Osteoblast (primary cell): ENCODE measurements at regions not wholly inside any gene's neighbourhood (a gene's known extent, or its start where the extent isn't known, plus 50 kb on each side); places are given as distances from the start of the nearest gene placed in this dataset.

Source experiments
- DNase-seq: peaks from one replicate; pipeline ENCODE4 v3.0.0; 2011; ENCODE audit warnings: low spot score, mixed read lengths; ENCODE audit not compliant: insufficient read length; ENCODE audit errors: missing footprints
- H2AFZ ChIP-seq: 2 replicates; pipeline ENCODE4 v1.6.0; 2011; ENCODE audit warnings: mild to moderate bottlenecking, low read length
- H3K27ac ChIP-seq: 2 replicates; pipeline ENCODE4 v1.5.1; 2011; ENCODE audit warnings: mild to moderate bottlenecking, low read depth, low read length, moderate library complexity
- H3K27me3 ChIP-seq: 2 replicates; pipeline ENCODE4 v1.6.0; 2012; ENCODE audit warnings: mild to moderate bottlenecking, control low read depth, inconsistent platforms, low read length, moderate library complexity; ENCODE audit not compliant: insufficient read depth
- H3K36me3 ChIP-seq: 2 replicates; pipeline ENCODE4 v1.5.1; 2011; ENCODE audit warnings: mild to moderate bottlenecking, low read length, control low read depth, moderate library complexity; ENCODE audit not compliant: insufficient read depth
- H3K4me1 ChIP-seq: 2 replicates; pipeline ENCODE4 v1.5.1; 2011; ENCODE audit warnings: mild to moderate bottlenecking, low read length, control low read depth, moderate library complexity; ENCODE audit not compliant: insufficient read depth
- H3K4me2 ChIP-seq: 2 replicates; pipeline ENCODE4 v1.6.0; 2011; ENCODE audit warnings: mild to moderate bottlenecking, low read length; ENCODE audit not compliant: insufficient read depth
- H3K4me3 ChIP-seq: fragments of 200-600 bp; sonication (generic); 3 replicates; pipeline ENCODE4 v1.5.1; 2012; ENCODE audit warnings: mild to moderate bottlenecking, low read length, inconsistent platforms; ENCODE audit not compliant: insufficient read depth
- H3K79me2 ChIP-seq: 2 replicates; pipeline ENCODE4 v1.6.0; 2012; ENCODE audit warnings: mild to moderate bottlenecking, low read length, control low read depth, inconsistent platforms; ENCODE audit not compliant: insufficient read depth
- H3K9me3 ChIP-seq: 2 replicates; pipeline ENCODE4 v1.5.1; 2011; ENCODE audit warnings: low read depth, low read length, control low read depth
- H4K20me1 ChIP-seq: 2 replicates; pipeline ENCODE4 v1.6.0; 2012; ENCODE audit warnings: mild to moderate bottlenecking, low read length, control low read depth; ENCODE audit not compliant: insufficient read depth
- TF ChIP-seq, protein P1 (sequence below): IDR thresholded peaks from 2 replicates; pipeline ENCODE4 v1.5.1; 2011; ENCODE audit warnings: mild to moderate bottlenecking, low read depth, low read length, moderate library complexity; ENCODE audit errors: extremely low read depth

DNA sequence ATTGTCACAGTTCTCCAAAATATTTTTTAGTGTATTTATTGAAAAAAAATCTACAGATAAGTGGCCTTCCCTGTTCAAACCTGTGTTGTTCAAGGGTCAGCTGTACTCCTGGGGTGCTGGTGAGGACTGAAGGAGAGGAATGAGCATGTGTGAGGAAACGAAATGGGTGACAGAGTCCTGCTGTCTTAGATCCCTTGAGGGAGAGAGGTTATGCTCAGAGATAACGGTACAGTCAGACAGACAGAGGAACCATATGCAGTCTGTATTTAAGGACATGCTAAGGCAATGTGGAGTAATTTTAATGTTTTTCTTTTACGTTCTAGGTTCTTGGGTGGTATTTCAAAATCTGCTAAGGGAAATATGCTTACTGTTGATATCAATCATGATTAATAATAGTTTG lies 352.9 kb upstream of the RGS6 start:
- Histone ChIP-seq H3K27me3 (no peaks in the 10 kb centered on the region), H3K27ac (no peak overlapping the region), H3K9me3 (no peaks in the 10 kb centered on the region), H3K79me2 (peaks cover 59% of the 10 kb centered on the region), H3K36me3 (no peaks in the 10 kb centered on the region), H3K4me1 (peaks cover 55% of the 10 kb centered on the region), H2AFZ (no peak overlapping the region), H3K4me3 (no peak overlapping the region), H4K20me1 (no peaks in the 10 kb centered on the region), H3K4me2 (no peak overlapping the region)
- no peak for DNase-seq
- TF ChIP-seq, protein P1, sequence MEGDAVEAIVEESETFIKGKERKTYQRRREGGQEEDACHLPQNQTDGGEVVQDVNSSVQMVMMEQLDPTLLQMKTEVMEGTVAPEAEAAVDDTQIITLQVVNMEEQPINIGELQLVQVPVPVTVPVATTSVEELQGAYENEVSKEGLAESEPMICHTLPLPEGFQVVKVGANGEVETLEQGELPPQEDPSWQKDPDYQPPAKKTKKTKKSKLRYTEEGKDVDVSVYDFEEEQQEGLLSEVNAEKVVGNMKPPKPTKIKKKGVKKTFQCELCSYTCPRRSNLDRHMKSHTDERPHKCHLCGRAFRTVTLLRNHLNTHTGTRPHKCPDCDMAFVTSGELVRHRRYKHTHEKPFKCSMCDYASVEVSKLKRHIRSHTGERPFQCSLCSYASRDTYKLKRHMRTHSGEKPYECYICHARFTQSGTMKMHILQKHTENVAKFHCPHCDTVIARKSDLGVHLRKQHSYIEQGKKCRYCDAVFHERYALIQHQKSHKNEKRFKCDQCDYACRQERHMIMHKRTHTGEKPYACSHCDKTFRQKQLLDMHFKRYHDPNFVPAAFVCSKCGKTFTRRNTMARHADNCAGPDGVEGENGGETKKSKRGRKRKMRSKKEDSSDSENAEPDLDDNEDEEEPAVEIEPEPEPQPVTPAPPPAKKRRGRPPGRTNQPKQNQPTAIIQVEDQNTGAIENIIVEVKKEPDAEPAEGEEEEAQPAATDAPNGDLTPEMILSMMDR, result no peak

DNA sequence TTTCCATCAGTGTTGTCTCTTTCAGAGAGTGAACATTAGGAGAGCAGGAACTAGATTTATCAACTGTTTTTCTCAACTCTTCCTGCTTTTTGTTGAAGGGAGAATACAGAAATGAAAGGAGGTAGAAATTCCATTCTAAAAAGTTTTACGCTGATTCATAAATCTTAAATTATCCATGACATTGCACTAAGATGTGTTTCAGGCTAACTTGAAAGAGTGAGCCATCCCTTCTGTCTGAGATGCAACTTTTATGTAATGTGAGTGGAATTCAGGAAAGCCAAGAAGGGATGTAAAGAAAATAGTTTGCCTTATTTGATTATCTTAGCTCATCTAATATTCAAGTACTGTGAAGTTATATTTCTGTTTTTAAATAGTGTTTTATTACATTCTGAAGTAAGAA lies 349.5 kb upstream of the RGS6 start:
- Histone ChIP-seq H3K27me3 (no peaks in the 10 kb centered on the region), H3K4me2 (peak overlapping the region; percentile 48), H3K4me1 (peaks cover 68% of the 10 kb centered on the region), H3K27ac (peak overlapping the region; percentile 95), H2AFZ (no peak overlapping the region), H3K36me3 (no peaks in the 10 kb centered on the region), H3K9me3 (no peaks in the 10 kb centered on the region), H3K79me2 (peaks cover 77% of the 10 kb centered on the region), H4K20me1 (no peaks in the 10 kb centered on the region), H3K4me3 (no peak overlapping the region)
- TF ChIP-seq, protein P1, result no peak
- DNase-seq, result no peak

DNA sequence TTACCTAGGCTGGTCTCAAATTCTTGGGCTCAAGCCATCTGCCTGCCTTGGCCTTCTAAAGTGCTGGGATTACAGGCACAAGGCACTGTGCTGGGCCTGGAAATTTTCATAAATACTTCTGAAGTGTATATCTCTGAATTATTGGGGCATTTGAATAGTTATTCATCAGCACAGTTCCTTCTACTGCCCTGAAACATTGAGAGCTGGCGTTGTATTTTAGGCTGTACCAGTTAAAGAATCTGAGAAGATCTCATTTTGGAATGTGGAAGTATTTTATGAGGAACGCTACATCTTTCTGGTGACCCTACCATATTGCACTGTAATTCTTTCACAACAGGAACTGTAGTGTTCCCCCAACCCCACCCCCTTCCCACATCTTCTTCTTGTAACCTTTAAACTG lies 349.0 kb upstream of the RGS6 start:
- Histone ChIP-seq H3K27me3 (no peaks in the 10 kb centered on the region), H3K9me3 (no peaks in the 10 kb centered on the region), H4K20me1 (no peaks in the 10 kb centered on the region), H3K4me2 (peak overlapping the region; percentile 48), H2AFZ (no peak overlapping the region), H3K4me1 (peaks cover 72% of the 10 kb centered on the region), H3K4me3 (no peak overlapping the region), H3K79me2 (peaks cover 80% of the 10 kb centered on the region), H3K27ac (peak overlapping the region; percentile 95), H3K36me3 (no peaks in the 10 kb centered on the region)
- no peak for DNase-seq
- TF ChIP-seq, protein P1, result no peak

DNA sequence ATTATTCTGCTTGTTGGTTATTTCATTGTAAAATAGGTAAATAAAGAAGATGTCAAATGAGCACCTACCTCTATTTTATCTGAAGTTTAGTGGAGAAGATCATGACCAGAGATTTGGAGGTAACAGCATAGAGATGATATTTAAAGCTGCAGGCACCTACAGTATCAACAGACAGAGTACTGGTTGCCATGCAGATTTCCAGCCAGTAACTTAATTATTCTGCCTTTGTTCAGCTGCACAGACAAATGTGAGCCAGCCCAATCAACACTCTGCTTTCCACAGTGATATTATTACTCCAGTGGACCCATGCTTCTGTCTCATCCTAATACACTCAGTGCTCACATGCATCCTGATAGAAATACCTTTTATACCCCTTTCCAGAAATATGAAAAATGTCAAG lies 348.5 kb upstream of the RGS6 start:
- Histone ChIP-seq H3K4me2 (no peak overlapping the region), H3K4me1 (peaks cover 78% of the 10 kb centered on the region), H4K20me1 (no peaks in the 10 kb centered on the region), H3K27ac (peak overlapping the region; percentile 95), H3K36me3 (no peaks in the 10 kb centered on the region), H3K79me2 (peaks cover 80% of the 10 kb centered on the region), H3K4me3 (no peak overlapping the region), H3K9me3 (no peaks in the 10 kb centered on the region), H2AFZ (no peak overlapping the region), H3K27me3 (no peaks in the 10 kb centered on the region)
- TF ChIP-seq, protein P1, result no peak
- no peak for DNase-seq
